GM12878 (cell line): ENCODE measurements at regions not wholly inside any gene's neighbourhood (a gene's known extent, or its start where the extent isn't known, plus 50 kb on each side); places are given as distances from the start of the nearest gene placed in this dataset.

ENCODE experiments used
- ATAC-seq: fragments of 200-7000 bp; cut with Tn5 transposase; 3 replicates; pipeline ENCODE4 v1.9.1; 2020; ENCODE audit warnings: mild to moderate bottlenecking, moderate library complexity
- BruUV-seq: library from RNA; stranded (reverse); fragments of 400-500 nt; replicated peaks from 2 replicates; lab custom pipeline; 2021; lab: Mats Ljungman, UMichigan
- CTCF ChIA-PET: fragments of 300-600 bp; sonication (Branson Sonifier 250); formaldehyde crosslinking; extraction: SDS; loops from one replicate; lab custom pipeline; 2021; ENCODE audit warnings: inconsistent platforms; lab: Yijun Ruan, JAX
- POLR2A ChIA-PET: fragments of 350-600 bp; formaldehyde crosslinking; extraction: SDS; loops from one replicate; lab custom pipeline; 2021; ENCODE audit warnings: inconsistent platforms; lab: Charles Lee
- RAD21 ChIA-PET: fragments of 300-600 bp; sonication (Branson Sonifier 250); formaldehyde crosslinking; loops from one replicate; lab custom pipeline; 2023; ENCODE audit warnings: antibody characterized with exemption; ENCODE audit not compliant: unreplicated experiment; lab: Charles Lee
- SMC1A ChIA-PET: fragments of 300-600 bp; sonication (Branson Sonifier 250); formaldehyde crosslinking; loops from one replicate; lab custom pipeline; 2023; ENCODE audit not compliant: unreplicated experiment, uncharacterized antibody; lab: Charles Lee
- DNase-seq: peaks from one replicate; pipeline ENCODE4 v3.0.0-alpha.2; 2011; ENCODE audit warnings: low read depth, low spot score
- FAIRE-seq: peaks from 3 replicates; lab custom pipeline; 2011; peaks lifted over from hg19 to GRCh38; lab: Jason Lieb, UNC
- H2AFZ ChIP-seq: 2 replicates; pipeline ENCODE4 v1.6.0; 2011; ENCODE audit warnings: low read depth, low read length, control low read depth; ENCODE audit not compliant: control insufficient read depth
- H3K27ac ChIP-seq: 2 replicates; pipeline ENCODE4 v1.5.1; 2011; ENCODE audit warnings: control low read depth; ENCODE audit not compliant: control insufficient read depth, insufficient read depth
- H3K27me3 ChIP-seq, 2 experiments: replicated peaks in 1 of 2; 2 replicates each; pipeline versions ENCODE4 v1.6.0 to v1.6.1; 2011; ENCODE audit warnings: low read length in 1 of 2; ENCODE audit not compliant: control insufficient read depth in 2 of 2, insufficient read depth in 2 of 2
- H3K36me3 ChIP-seq, 2 experiments: 2 replicates each; pipeline ENCODE4 v1.5.1; 2011; ENCODE audit warnings: low read length in 1 of 2; ENCODE audit not compliant: control insufficient read depth in 2 of 2, insufficient read depth in 2 of 2
- H3K4me1 ChIP-seq: 2 replicates; pipeline ENCODE4 v1.6.1; 2011; ENCODE audit warnings: mild to moderate bottlenecking, low read length, moderate library complexity, mixed read lengths; ENCODE audit not compliant: control insufficient read depth, insufficient read depth
- H3K4me2 ChIP-seq: 2 replicates; pipeline ENCODE4 v1.6.0; 2011; ENCODE audit warnings: control low read depth; ENCODE audit not compliant: control insufficient read depth, insufficient read depth
- H3K4me3 ChIP-seq: fragments of 200-600 bp; sonication (generic); 2 replicates; pipeline ENCODE4 v1.5.1; 2016
- H3K79me2 ChIP-seq: 2 replicates; pipeline ENCODE4 v1.6.0; 2011; ENCODE audit warnings: low read length; ENCODE audit not compliant: control insufficient read depth, insufficient read depth
- H3K9ac ChIP-seq: 2 replicates; pipeline ENCODE4 v1.8.0; 2011; ENCODE audit warnings: low read length, control low read depth, mixed read lengths; ENCODE audit not compliant: control insufficient read depth, insufficient read depth
- H3K9me3 ChIP-seq: replicated peaks from 3 replicates; pipeline ENCODE4 v1.5.1; 2011; ENCODE audit warnings: mild to moderate bottlenecking, low read length; ENCODE audit not compliant: control insufficient read depth, insufficient read depth
- H4K20me1 ChIP-seq: 2 replicates; pipeline ENCODE4 v1.6.0; 2011; ENCODE audit not compliant: control insufficient read depth, insufficient read depth
- BHLHE40 ChIP-seq, 2 experiments: fragments of 450-650 bp in 1 of 2; IDR thresholded peaks; 2 replicates each; pipeline ENCODE4 v1.6.1; 2011 to 2017; ENCODE audit warnings: low read depth in 2 of 2, borderline replicate concordance in 1 of 2, improper control_type of control experiment in 1 of 2, low read length in 1 of 2, mild to moderate bottlenecking in 1 of 2
- EP300 ChIP-seq, 2 experiments: fragments of 150-350 bp in 1 of 2; IDR thresholded peaks; 2 replicates each; pipeline ENCODE4 v1.6.1; 2011 to 2012; ENCODE audit warnings: low read depth in 2 of 2, low read length in 2 of 2, borderline replicate concordance in 1 of 2, improper control_type of control experiment in 1 of 2, inconsistent platforms in 1 of 2; ENCODE audit not compliant: control insufficient read depth in 1 of 2
- FOXK2 ChIP-seq: fragments of 450-650 bp; IDR thresholded peaks from 2 replicates; pipeline ENCODE4 v1.6.1; 2017; ENCODE audit warnings: mild to moderate bottlenecking, moderate library complexity
- MYB ChIP-seq: fragments of 150-350 bp; IDR thresholded peaks from 2 replicates; pipeline ENCODE4 v1.6.1; 2014; ENCODE audit warnings: mild to moderate bottlenecking, low read depth, low read length, borderline replicate concordance
- NBN ChIP-seq: fragments of 450-650 bp; IDR thresholded peaks from 2 replicates; pipeline ENCODE4 v1.6.1; 2016
- NR2C2 ChIP-seq: IDR thresholded peaks from 2 replicates; pipeline ENCODE4 v1.6.1; 2011; ENCODE audit warnings: borderline replicate concordance, low read depth; ENCODE audit not compliant: control insufficient read depth, insufficient read length
- PAX5 ChIP-seq: IDR thresholded peaks from 2 replicates; pipeline ENCODE4 v1.6.1; 2011; ENCODE audit warnings: low read depth, low read length, borderline replicate concordance
- SIN3A ChIP-seq: IDR thresholded peaks from 2 replicates; pipeline ENCODE4 v1.6.1; 2012; ENCODE audit warnings: low read depth, low read length, improper control_type of control experiment
- ZBED1 ChIP-seq: IDR thresholded peaks from 2 replicates; pipeline ENCODE4 v1.6.1; 2016; ENCODE audit warnings: borderline replicate concordance
- ZNF207 ChIP-seq: fragments of 450-650 bp; IDR thresholded peaks from 2 replicates; pipeline ENCODE4 v1.6.1; 2014; ENCODE audit warnings: antibody characterized with exemption, mild to moderate bottlenecking, borderline replicate concordance
- ZNF24 ChIP-seq: fragments of 450-650 bp; IDR thresholded peaks from 2 replicates; pipeline ENCODE4 v1.6.1; 2017; ENCODE audit warnings: antibody characterized with exemption, mild to moderate bottlenecking
- WGBS: methylation state at CpG from one replicate; pipeline ENCODE4 v1.1.6; 2016; ENCODE audit warnings: low lambda C conversion rate; ENCODE audit not compliant: insufficient replicate concordance, insufficient coverage; ENCODE audit errors: missing lambda C conversion rate; 5-methylcytosine and 5-hydroxymethylcytosine counted together
- in situ Hi-C: fragments of 300-500 bp; cut with MboI; formaldehyde crosslinking; loops from 9 replicates; pipeline ENCODE4 v1.14.3; 2018; ENCODE audit warnings: mixed read lengths
- intact Hi-C: fragments of 100-400 bp; cut with micrococcal nuclease; formaldehyde crosslinking; loops from one replicate; pipeline ENCODE4 v1.14.2; 2022; ENCODE audit not compliant: unreplicated experiment
- TF ChIP-seq, protein P1 (sequence below): IDR thresholded peaks from 2 replicates; pipeline ENCODE4 v1.6.1; 2011; ENCODE audit warnings: borderline replicate concordance, low read depth, mild to moderate bottlenecking, moderate library complexity, mixed read lengths, low read length; ENCODE audit not compliant: insufficient read depth; ENCODE audit errors: extremely low read length
- TF ChIP-seq, protein P2 (sequence below): IDR thresholded peaks from 2 replicates; pipeline ENCODE4 v1.6.1; 2011; ENCODE audit warnings: mild to moderate bottlenecking, low read depth, low read length, moderate library complexity; ENCODE audit not compliant: insufficient replicate concordance
- TF ChIP-seq, protein P3 (sequence below): fragments of 450-650 bp; IDR thresholded peaks from 2 replicates; pipeline ENCODE4 v1.6.1; 2018; ENCODE audit warnings: mild to moderate bottlenecking, low read depth, moderate library complexity; ENCODE audit not compliant: partially characterized antibody
- TF ChIP-seq, protein P4 (sequence below): IDR thresholded peaks from 2 replicates; pipeline ENCODE4 v1.6.1; 2012; ENCODE audit warnings: low read length, inconsistent platforms

DNA sequence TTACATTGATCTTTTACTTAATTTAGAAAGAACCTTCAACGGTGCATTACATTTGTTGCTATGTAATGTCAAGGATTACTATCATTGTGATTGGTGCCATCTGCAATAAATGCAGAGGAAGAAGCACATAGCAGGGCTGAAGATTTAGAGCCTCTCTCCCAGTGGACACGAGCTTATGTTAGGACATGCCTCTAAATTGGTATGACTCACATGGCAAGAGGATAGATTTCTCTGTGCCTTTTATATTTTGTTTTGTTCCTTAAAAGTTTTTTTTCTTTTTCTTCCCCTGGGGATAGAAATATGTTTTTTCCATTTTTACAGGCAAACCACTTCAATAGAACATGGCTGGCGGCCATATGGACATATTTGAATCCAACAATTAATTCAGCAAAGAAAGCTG lies 205.0 kb upstream of the HAND2 start:
- intact Hi-C loops (no loop called here), in situ Hi-C loops (no loop called here)
- no peaks in the 10 kb centered on the region for H3K4me1 ChIP-seq
- no peaks in the 10 kb centered on the region for H4K20me1 ChIP-seq
- H3K4me2 ChIP-seq, result no peak overlapping the region
- BruUV-seq, result no TSS peak
- no peaks in the 10 kb centered on the region for H3K27me3 ChIP-seq
- ChIA-PET SMC1A (no interaction called here), RAD21 (no interaction called here), CTCF (no interaction called here), POLR2A (no interaction called here)
- DNase-seq (no peak), FAIRE-seq (no peak), ATAC-seq (no peak)
- no peak overlapping the region for H3K27ac ChIP-seq
- no peak overlapping the region for H2AFZ ChIP-seq
- H3K9ac ChIP-seq, result no peak overlapping the region
- H3K9me3 ChIP-seq, result no peaks in the 10 kb centered on the region
- H3K36me3 ChIP-seq, result no peaks in the 10 kb centered on the region
- 6% methylated on average over 3 of the region's 3 CpGs for WGBS
- no peaks in the 10 kb centered on the region for H3K79me2 ChIP-seq
- no peak overlapping the region for H3K4me3 ChIP-seq
- TF ChIP-seq NR2C2, result no peak
- TF ChIP-seq, protein P1, sequence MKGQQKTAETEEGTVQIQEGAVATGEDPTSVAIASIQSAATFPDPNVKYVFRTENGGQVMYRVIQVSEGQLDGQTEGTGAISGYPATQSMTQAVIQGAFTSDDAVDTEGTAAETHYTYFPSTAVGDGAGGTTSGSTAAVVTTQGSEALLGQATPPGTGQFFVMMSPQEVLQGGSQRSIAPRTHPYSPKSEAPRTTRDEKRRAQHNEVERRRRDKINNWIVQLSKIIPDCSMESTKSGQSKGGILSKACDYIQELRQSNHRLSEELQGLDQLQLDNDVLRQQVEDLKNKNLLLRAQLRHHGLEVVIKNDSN, result no peak
- no peak for TF ChIP-seq BHLHE40 (IDR thresholded peaks at IDR 0.05; ENCODE audit: borderline replicate concordance in 1 of 2, low read depth in 2 of 2, low read length in 1 of 2)
- no peak for TF ChIP-seq PAX5
- TF ChIP-seq, protein P2, sequence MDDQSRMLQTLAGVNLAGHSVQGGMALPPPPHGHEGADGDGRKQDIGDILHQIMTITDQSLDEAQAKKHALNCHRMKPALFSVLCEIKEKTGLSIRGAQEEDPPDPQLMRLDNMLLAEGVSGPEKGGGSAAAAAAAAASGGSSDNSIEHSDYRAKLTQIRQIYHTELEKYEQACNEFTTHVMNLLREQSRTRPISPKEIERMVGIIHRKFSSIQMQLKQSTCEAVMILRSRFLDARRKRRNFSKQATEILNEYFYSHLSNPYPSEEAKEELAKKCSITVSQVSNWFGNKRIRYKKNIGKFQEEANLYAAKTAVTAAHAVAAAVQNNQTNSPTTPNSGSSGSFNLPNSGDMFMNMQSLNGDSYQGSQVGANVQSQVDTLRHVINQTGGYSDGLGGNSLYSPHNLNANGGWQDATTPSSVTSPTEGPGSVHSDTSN, result no peak
- TF ChIP-seq SIN3A, result no peak
- no peak for TF ChIP-seq EP300 (IDR thresholded peaks at IDR 0.05; ENCODE audit: borderline replicate concordance in 1 of 2, control insufficient read depth in 1 of 2, low read depth in 2 of 2, low read length in 2 of 2)
- no peak for TF ChIP-seq MYB
- TF ChIP-seq, protein P3, sequence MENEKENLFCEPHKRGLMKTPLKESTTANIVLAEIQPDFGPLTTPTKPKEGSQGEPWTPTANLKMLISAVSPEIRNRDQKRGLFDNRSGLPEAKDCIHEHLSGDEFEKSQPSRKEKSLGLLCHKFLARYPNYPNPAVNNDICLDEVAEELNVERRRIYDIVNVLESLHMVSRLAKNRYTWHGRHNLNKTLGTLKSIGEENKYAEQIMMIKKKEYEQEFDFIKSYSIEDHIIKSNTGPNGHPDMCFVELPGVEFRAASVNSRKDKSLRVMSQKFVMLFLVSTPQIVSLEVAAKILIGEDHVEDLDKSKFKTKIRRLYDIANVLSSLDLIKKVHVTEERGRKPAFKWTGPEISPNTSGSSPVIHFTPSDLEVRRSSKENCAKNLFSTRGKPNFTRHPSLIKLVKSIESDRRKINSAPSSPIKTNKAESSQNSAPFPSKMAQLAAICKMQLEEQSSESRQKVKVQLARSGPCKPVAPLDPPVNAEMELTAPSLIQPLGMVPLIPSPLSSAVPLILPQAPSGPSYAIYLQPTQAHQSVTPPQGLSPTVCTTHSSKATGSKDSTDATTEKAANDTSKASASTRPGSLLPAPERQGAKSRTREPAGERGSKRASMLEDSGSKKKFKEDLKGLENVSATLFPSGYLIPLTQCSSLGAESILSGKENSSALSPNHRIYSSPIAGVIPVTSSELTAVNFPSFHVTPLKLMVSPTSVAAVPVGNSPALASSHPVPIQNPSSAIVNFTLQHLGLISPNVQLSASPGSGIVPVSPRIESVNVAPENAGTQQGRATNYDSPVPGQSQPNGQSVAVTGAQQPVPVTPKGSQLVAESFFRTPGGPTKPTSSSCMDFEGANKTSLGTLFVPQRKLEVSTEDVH, result no peak
- no peak for TF ChIP-seq NBN
- no peak for TF ChIP-seq ZNF24
- TF ChIP-seq, protein P4, sequence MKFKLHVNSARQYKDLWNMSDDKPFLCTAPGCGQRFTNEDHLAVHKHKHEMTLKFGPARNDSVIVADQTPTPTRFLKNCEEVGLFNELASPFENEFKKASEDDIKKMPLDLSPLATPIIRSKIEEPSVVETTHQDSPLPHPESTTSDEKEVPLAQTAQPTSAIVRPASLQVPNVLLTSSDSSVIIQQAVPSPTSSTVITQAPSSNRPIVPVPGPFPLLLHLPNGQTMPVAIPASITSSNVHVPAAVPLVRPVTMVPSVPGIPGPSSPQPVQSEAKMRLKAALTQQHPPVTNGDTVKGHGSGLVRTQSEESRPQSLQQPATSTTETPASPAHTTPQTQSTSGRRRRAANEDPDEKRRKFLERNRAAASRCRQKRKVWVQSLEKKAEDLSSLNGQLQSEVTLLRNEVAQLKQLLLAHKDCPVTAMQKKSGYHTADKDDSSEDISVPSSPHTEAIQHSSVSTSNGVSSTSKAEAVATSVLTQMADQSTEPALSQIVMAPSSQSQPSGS, result no peak
- no peak for TF ChIP-seq FOXK2
- TF ChIP-seq ZBED1, result no peak
- no peak for TF ChIP-seq ZNF207
